Type B pancreatic cell (in vitro differentiated cells): ENCODE measurements at regions not wholly inside any gene's neighbourhood (a gene's known extent, or its start where the extent isn't known, plus 50 kb on each side); places are given as distances from the start of the nearest gene placed in this dataset.

ENCODE experiments used
- DNase-seq: peaks from one replicate; pipeline ENCODE4 v3.0.0; 2021; ENCODE audit warnings: mixed read lengths; ENCODE audit not compliant: unreplicated experiment; ENCODE audit errors: extremely low spot score
- H3K27ac Mint-ChIP-seq: 2 replicates; pipeline ENCODE4 v1.8.0; 2021; ENCODE audit warnings: mild to moderate bottlenecking, mixed read lengths
- H3K27me3 Mint-ChIP-seq: 2 replicates; pipeline ENCODE4 v1.8.0; 2021; ENCODE audit warnings: mixed read lengths
- H3K36me3 Mint-ChIP-seq: 2 replicates; pipeline ENCODE4 v1.8.0; 2021; ENCODE audit warnings: mixed read lengths
- H3K4me1 Mint-ChIP-seq: one replicate; pipeline ENCODE4 v1.8.0; 2021; ENCODE audit warnings: mixed read lengths; ENCODE audit not compliant: unreplicated experiment
- H3K4me3 Mint-ChIP-seq: 2 replicates; pipeline ENCODE4 v1.8.0; 2021; ENCODE audit warnings: mild to moderate bottlenecking, mixed read lengths
- H3K9me3 Mint-ChIP-seq: 2 replicates; pipeline ENCODE4 v1.8.0; 2021; ENCODE audit warnings: mixed read lengths
- CTCF ChIP-seq: fragments of 200-600 bp; sonication (generic); conservative IDR thresholded peaks from 2 replicates; pipeline ENCODE4 v1.5.0; 2021; ENCODE audit warnings: antibody characterized with exemption, mild to moderate bottlenecking

- TF ChIP-seq CTCF: no peak
- Mint-ChIP-seq H3K27me3 (no peaks in the 10 kb centered on the region), H3K27ac (no peak overlapping the region), H3K4me3 (no peak overlapping the region), H3K36me3 (no peaks in the 10 kb centered on the region), H3K4me1 (no peaks in the 10 kb centered on the region), H3K9me3 (no peaks in the 10 kb centered on the region)
- DNase-seq: no peak
Observed at GRCh38 chr5:156230887-156231286, 96.1 kb upstream of the SGCD start.

- H3K36me3 Mint-ChIP-seq: no peaks in the 10 kb centered on the region
- H3K9me3 Mint-ChIP-seq: no peaks in the 10 kb centered on the region
- no peak for DNase-seq
- no peaks in the 10 kb centered on the region for H3K4me1 Mint-ChIP-seq
- H3K27me3 Mint-ChIP-seq: no peaks in the 10 kb centered on the region
- no peak overlapping the region for H3K27ac Mint-ChIP-seq
- H3K4me3 Mint-ChIP-seq: no peak overlapping the region
- TF ChIP-seq CTCF: no peak
Observed at GRCh38 chr5:156232251-156232869, 94.6 kb upstream of the SGCD start.

GRCh38 chr5:156237361-156237760, 89.6 kb upstream of the SGCD start:
- no peak for TF ChIP-seq CTCF
- no peak overlapping the region for H3K27ac Mint-ChIP-seq

DNA sequence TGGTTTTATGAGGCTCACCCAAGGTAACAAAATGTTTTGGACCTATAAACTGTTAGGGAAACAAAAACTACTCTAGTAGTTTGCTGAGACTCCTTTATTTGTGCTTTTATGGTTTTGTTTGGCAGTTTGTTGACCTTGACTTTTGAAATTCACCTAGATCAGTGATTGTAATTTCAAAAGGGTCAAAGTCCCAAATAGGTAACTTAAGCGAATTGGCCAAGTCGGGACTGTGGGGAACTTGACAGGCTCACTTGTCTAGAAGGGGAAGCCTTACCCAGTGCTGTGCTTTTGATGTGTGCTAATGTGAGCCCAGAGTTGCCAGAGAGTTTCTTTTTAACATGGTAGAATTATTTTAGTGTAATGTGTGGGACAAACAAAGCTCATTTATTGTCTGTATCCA, 87.2 kb upstream of the SGCD start:
- DNase-seq: no peak
- H3K27me3 Mint-ChIP-seq: no peaks in the 10 kb centered on the region
- H3K4me3 Mint-ChIP-seq: no peak overlapping the region
- H3K27ac Mint-ChIP-seq: no peak overlapping the region
- TF ChIP-seq CTCF: no peak
- H3K4me1 Mint-ChIP-seq: no peaks in the 10 kb centered on the region
- H3K9me3 Mint-ChIP-seq: no peaks in the 10 kb centered on the region
- no peaks in the 10 kb centered on the region for H3K36me3 Mint-ChIP-seq

More at GRCh38 chr5:156237361-156237760, 89.6 kb upstream of the SGCD start:
- H3K9me3 Mint-ChIP-seq: no peaks in the 10 kb centered on the region
- no peak for DNase-seq
- H3K27me3 Mint-ChIP-seq: no peaks in the 10 kb centered on the region
- H3K4me1 Mint-ChIP-seq: no peaks in the 10 kb centered on the region
- H3K36me3 Mint-ChIP-seq: no peaks in the 10 kb centered on the region
- H3K4me3 Mint-ChIP-seq: no peak overlapping the region

GRCh38 chr5:156240414-156240813, 86.5 kb upstream of the SGCD start:
- TF ChIP-seq CTCF: no peak
- Mint-ChIP-seq H3K4me1 (no peaks in the 10 kb centered on the region), H3K27ac (no peak overlapping the region), H3K27me3 (no peaks in the 10 kb centered on the region), H3K9me3 (peaks cover 1% of the 10 kb centered on the region), H3K4me3 (no peak overlapping the region), H3K36me3 (no peaks in the 10 kb centered on the region)
- no peak for DNase-seq

- DNase-seq: no peak
- no peak for TF ChIP-seq CTCF
- Mint-ChIP-seq H3K9me3 (peaks cover 6% of the 10 kb centered on the region), H3K4me3 (no peak overlapping the region), H3K27me3 (no peaks in the 10 kb centered on the region), H3K4me1 (no peaks in the 10 kb centered on the region), H3K36me3 (no peaks in the 10 kb centered on the region), H3K27ac (no peak overlapping the region)
Observed at GRCh38 chr5:156241266-156241665, 85.7 kb upstream of the SGCD start.
